Type B pancreatic cell (in vitro differentiated cells): ENCODE measurements at regions not wholly inside any gene's neighbourhood (a gene's known extent, or its start where the extent isn't known, plus 50 kb on each side); places are given as distances from the start of the nearest gene placed in this dataset.

Experiments used
- DNase-seq: peaks from one replicate; pipeline ENCODE4 v3.0.0; 2021; ENCODE audit warnings: mixed read lengths; ENCODE audit not compliant: unreplicated experiment; ENCODE audit errors: extremely low spot score
- H3K27ac Mint-ChIP-seq: 2 replicates; pipeline ENCODE4 v1.8.0; 2021; ENCODE audit warnings: mild to moderate bottlenecking, mixed read lengths
- H3K27me3 Mint-ChIP-seq: 2 replicates; pipeline ENCODE4 v1.8.0; 2021; ENCODE audit warnings: mixed read lengths
- H3K36me3 Mint-ChIP-seq: 2 replicates; pipeline ENCODE4 v1.8.0; 2021; ENCODE audit warnings: mixed read lengths
- H3K4me1 Mint-ChIP-seq: one replicate; pipeline ENCODE4 v1.8.0; 2021; ENCODE audit warnings: mixed read lengths; ENCODE audit not compliant: unreplicated experiment
- H3K4me3 Mint-ChIP-seq: 2 replicates; pipeline ENCODE4 v1.8.0; 2021; ENCODE audit warnings: mild to moderate bottlenecking, mixed read lengths
- H3K9me3 Mint-ChIP-seq: 2 replicates; pipeline ENCODE4 v1.8.0; 2021; ENCODE audit warnings: mixed read lengths
- CTCF ChIP-seq: fragments of 200-600 bp; sonication (generic); conservative IDR thresholded peaks from 2 replicates; pipeline ENCODE4 v1.5.0; 2021; ENCODE audit warnings: antibody characterized with exemption, mild to moderate bottlenecking

- H3K27ac Mint-ChIP-seq: no peak overlapping the region
- peaks cover 7% of the 10 kb centered on the region for H3K27me3 Mint-ChIP-seq
- no peaks in the 10 kb centered on the region for H3K9me3 Mint-ChIP-seq
- DNase-seq: no peak
- H3K4me1 Mint-ChIP-seq: peaks cover 15% of the 10 kb centered on the region
- no peak for TF ChIP-seq CTCF
- no peak overlapping the region for H3K4me3 Mint-ChIP-seq
- no peaks in the 10 kb centered on the region for H3K36me3 Mint-ChIP-seq
Observed at GRCh38 chr10:78392197-78392596, 358.5 kb downstream of the RPS24 start.

- no peak overlapping the region for H3K27ac Mint-ChIP-seq
- H3K36me3 Mint-ChIP-seq: no peaks in the 10 kb centered on the region
- H3K9me3 Mint-ChIP-seq: no peaks in the 10 kb centered on the region
- no peak for TF ChIP-seq CTCF
- H3K27me3 Mint-ChIP-seq: peaks cover 4% of the 10 kb centered on the region
- DNase-seq: no peak
- peaks cover 11% of the 10 kb centered on the region for H3K4me1 Mint-ChIP-seq
- H3K4me3 Mint-ChIP-seq: no peak overlapping the region
Observed at GRCh38 chr10:78393094-78393493, 359.4 kb downstream of the RPS24 start.

GRCh38 chr10:78394047-78394446 lies 360.4 kb downstream of the RPS24 start:
- Mint-ChIP-seq H3K36me3 (no peaks in the 10 kb centered on the region), H3K27ac (no peak overlapping the region), H3K9me3 (no peaks in the 10 kb centered on the region), H3K4me1 (peaks cover 11% of the 10 kb centered on the region), H3K27me3 (peaks cover 4% of the 10 kb centered on the region), H3K4me3 (no peak overlapping the region)
- DNase-seq: no peak
- TF ChIP-seq CTCF: no peak

GRCh38 chr10:78395162-78395561 lies 361.5 kb downstream of the RPS24 start:
- Mint-ChIP-seq H3K27me3 (peaks cover 4% of the 10 kb centered on the region), H3K4me3 (no peak overlapping the region), H3K27ac (no peak overlapping the region), H3K4me1 (peaks cover 11% of the 10 kb centered on the region), H3K9me3 (no peaks in the 10 kb centered on the region), H3K36me3 (no peaks in the 10 kb centered on the region)
- TF ChIP-seq CTCF: no peak
- DNase-seq: no peak

GRCh38 chr10:78396754-78397153 lies 363.1 kb downstream of the RPS24 start:
- Mint-ChIP-seq H3K27me3 (peaks cover 4% of the 10 kb centered on the region), H3K27ac (no peak overlapping the region)

More at GRCh38 chr10:78396754-78397153, 363.1 kb downstream of the RPS24 start:
- H3K4me3 Mint-ChIP-seq: no peak overlapping the region
- no peaks in the 10 kb centered on the region for H3K9me3 Mint-ChIP-seq
- no peaks in the 10 kb centered on the region for H3K36me3 Mint-ChIP-seq
- TF ChIP-seq CTCF: no peak
- DNase-seq: no peak
- peaks cover 16% of the 10 kb centered on the region for H3K4me1 Mint-ChIP-seq
